B cell (primary cell): ENCODE measurements at regions not wholly inside any gene's neighbourhood (a gene's known extent, or its start where the extent isn't known, plus 50 kb on each side); places are given as distances from the start of the nearest gene placed in this dataset.
A peak's percentile ranks its signal among the peaks of the same experiment; 100 is the strongest.

ENCODE experiments used
- ATAC-seq: fragments of 200-7000 bp; cut with Tn5 transposase; one replicate; pipeline ENCODE4 v1.10.0; 2021; ENCODE audit warnings: low read depth, mild to moderate bottlenecking, moderate number of reproducible peaks, moderate library complexity
- CTCF ChIA-PET: fragments of 350-600 bp; sonication (Branson Sonifier 250); formaldehyde crosslinking; loops from one replicate; lab custom pipeline; 2021; ENCODE audit warnings: antibody characterized with exemption, inconsistent platforms; lab: Charles Lee
- POLR2A ChIA-PET: fragments of 350-600 bp; sonication (Branson Sonifier 250); formaldehyde crosslinking; loops from one replicate; lab custom pipeline; 2021; ENCODE audit warnings: antibody characterized with exemption; lab: Charles Lee
- DNase-seq: peaks from one replicate; pipeline ENCODE4 v3.0.0; 2013
- H2AFZ ChIP-seq: 2 replicates; pipeline ENCODE4 v1.6.1; 2012; ENCODE audit warnings: mild to moderate bottlenecking, low read depth, low read length; ENCODE audit not compliant: insufficient read depth, poor library complexity, severe bottlenecking
- H3K27ac ChIP-seq, 2 donors: 1 replicate in 1 of 2; 2 replicates in 1 of 2; pipeline ENCODE4 v1.5.1; 2012 to 2013; ENCODE audit warnings: low read length in 2 of 2, mild to moderate bottlenecking in 2 of 2, moderate library complexity in 1 of 2
- H3K27me3 ChIP-seq, 4 experiments: fragments of 200-600 bp in 1 of 4; sonication (generic) in 1 of 4; replicated peaks in 1 of 4; 1 replicate in 2 of 4; 2 replicates in 2 of 4; pipeline versions ENCODE4 v1.6.1 to v1.7.0; 2013 to 2016; ENCODE audit warnings: low read length in 3 of 4, mild to moderate bottlenecking in 2 of 4, mixed read lengths in 1 of 4, moderate library complexity in 1 of 4; ENCODE audit not compliant: insufficient read depth in 4 of 4, control insufficient read depth in 3 of 4; ENCODE audit errors: control extremely low read depth in 1 of 4
- H3K36me3 ChIP-seq, 2 experiments: replicated peaks in 1 of 2; 1 replicate in 1 of 2; 2 replicates in 1 of 2; pipeline versions ENCODE4 v1.6.1 to v1.7.1; 2013; ENCODE audit warnings: low read length in 1 of 2; ENCODE audit not compliant: insufficient read depth in 2 of 2, control insufficient read depth in 1 of 2; ENCODE audit errors: control extremely low read depth in 1 of 2, extremely low read depth in 1 of 2
- H3K4me1 ChIP-seq, 2 donors: fragments of 200-600 bp in 1 of 2; sonication (generic) in 1 of 2; 1 replicate in 1 of 2; 2 replicates in 1 of 2; pipeline versions ENCODE4 v1.5.1 to v1.6.1; 2013 to 2017; ENCODE audit warnings: low read length in 2 of 2; ENCODE audit not compliant: control insufficient read depth in 2 of 2, insufficient read depth in 2 of 2
- H3K4me2 ChIP-seq: replicated peaks from 2 replicates; pipeline ENCODE3; 2012; ENCODE audit warnings: mild to moderate bottlenecking, low read depth, low read length; ENCODE audit not compliant: poor library complexity, severe bottlenecking
- H3K4me3 ChIP-seq, 5 experiments: fragments of 200-600 bp in 1 of 5; sonication (generic) in 1 of 5; 1 replicate in 3 of 5; 2 replicates in 2 of 5; pipeline versions ENCODE4 v1.5.1 to v1.7.0; 2011 to 2016; ENCODE audit warnings: low read length in 4 of 5, mild to moderate bottlenecking in 4 of 5, low read depth in 2 of 5, control low read depth in 1 of 5, moderate library complexity in 1 of 5; ENCODE audit not compliant: insufficient read depth in 1 of 5; ENCODE audit errors: control extremely low read depth in 1 of 5, extremely low read depth in 1 of 5
- H3K79me2 ChIP-seq: fragments of 200-600 bp; sonication (generic); one replicate; pipeline ENCODE4 v1.6.0; 2016; ENCODE audit warnings: low read length; ENCODE audit not compliant: control insufficient read depth, insufficient read depth
- H3K9ac ChIP-seq: fragments of 200-600 bp; sonication (generic); 2 replicates; pipeline ENCODE4 v1.6.1; 2017; ENCODE audit warnings: mild to moderate bottlenecking, low read length, moderate library complexity
- H3K9me3 ChIP-seq, 3 donors: one replicate each; pipeline versions ENCODE4 v1.6.1 to v1.7.1; 2013; ENCODE audit warnings: low read length in 2 of 3; ENCODE audit not compliant: control insufficient read depth in 2 of 3, insufficient read depth in 1 of 3; ENCODE audit errors: control extremely low read depth in 1 of 3
- H4K20me1 ChIP-seq: 2 replicates; pipeline ENCODE4 v1.6.0; 2012; ENCODE audit warnings: mild to moderate bottlenecking, low read length; ENCODE audit not compliant: insufficient read depth, control insufficient read depth, poor library complexity, severe bottlenecking
- H3K27ac Mint-ChIP-seq: one replicate; pipeline ENCODE4 v1.8.0; 2021; ENCODE audit warnings: mixed read lengths
- H3K27me3 Mint-ChIP-seq: one replicate; pipeline ENCODE4 v1.8.0; 2021; ENCODE audit warnings: mixed read lengths
- H3K4me1 Mint-ChIP-seq: one replicate; pipeline ENCODE4 v1.8.0; 2021; ENCODE audit warnings: mixed read lengths
- H3K4me3 Mint-ChIP-seq: one replicate; pipeline ENCODE4 v1.8.0; 2021; ENCODE audit warnings: mixed read lengths
- H3K9me3 Mint-ChIP-seq: one replicate; pipeline ENCODE4 v1.8.0; 2022; ENCODE audit warnings: mixed read lengths; ENCODE audit not compliant: insufficient read depth
- EZH2 ChIP-seq: IDR thresholded peaks from 2 replicates; pipeline ENCODE4 v1.6.1; 2012; ENCODE audit warnings: borderline replicate concordance, low read depth, mild to moderate bottlenecking, moderate library complexity, low read length; ENCODE audit not compliant: insufficient read depth, poor library complexity, severe bottlenecking
- WGBS: methylation state at CpG from one replicate; pipeline ENCODE4 v1.1.5; 2013; ENCODE audit warnings: missing lambda C conversion rate; ENCODE audit not compliant: insufficient coverage; 5-methylcytosine and 5-hydroxymethylcytosine counted together
- intact Hi-C: fragments of 100-400 bp; cut with micrococcal nuclease; formaldehyde crosslinking; loops from one replicate; pipeline ENCODE4 v1.10.0; 2022
- TF ChIP-seq, protein P1 (sequence below): fragments of 200-600 bp; IDR thresholded peaks from one replicate; pipeline ENCODE4 v1.8.0; 2022; ENCODE audit warnings: antibody characterized with exemption, mild to moderate bottlenecking

DNA sequence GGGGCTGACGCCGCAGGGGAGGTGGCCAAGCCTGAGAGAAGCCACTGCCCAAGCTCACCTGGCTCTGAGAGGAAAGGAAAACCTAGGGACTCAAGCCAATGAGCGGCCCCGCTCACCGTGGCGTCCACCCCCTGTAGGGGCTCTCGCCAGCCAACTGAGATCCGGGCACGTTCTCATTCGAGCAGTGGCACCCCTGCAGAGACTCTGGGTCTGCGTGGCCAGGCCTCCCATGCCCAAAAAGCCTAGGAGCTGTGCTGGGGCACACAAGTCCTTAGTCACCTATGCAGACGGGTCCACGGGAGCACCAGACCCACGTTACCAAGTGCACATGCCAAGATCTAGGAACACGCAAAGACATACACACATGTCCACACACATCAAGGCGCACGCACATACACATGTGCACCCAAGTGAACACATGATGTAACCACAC is 106.2 kb downstream of the NCOR2 start:
- CTCF ChIA-PET: no interaction called here
- Histone ChIP-seq H3K4me3 (no peak overlapping the region), H3K27me3 (no peaks in the 10 kb centered on the region), H2AFZ (no peak overlapping the region), H3K9ac (no peak overlapping the region), H3K4me2 (no peak overlapping the region), H3K79me2 (peaks cover 37% of the 10 kb centered on the region), H3K9me3 (peaks cover 0 to 8% (median 0%) of the 10 kb centered on the region in 3 donors), H4K20me1 (peaks cover 17% of the 10 kb centered on the region), H3K4me1 (peaks cover 17 to 32% of the 10 kb centered on the region in 2 donors), H3K36me3 (peaks cover 0 to 34% of the 10 kb centered on the region in 2 experiments), H3K27ac (no peak overlapping the region)
- no peak for ATAC-seq
- TF ChIP-seq, protein P1, sequence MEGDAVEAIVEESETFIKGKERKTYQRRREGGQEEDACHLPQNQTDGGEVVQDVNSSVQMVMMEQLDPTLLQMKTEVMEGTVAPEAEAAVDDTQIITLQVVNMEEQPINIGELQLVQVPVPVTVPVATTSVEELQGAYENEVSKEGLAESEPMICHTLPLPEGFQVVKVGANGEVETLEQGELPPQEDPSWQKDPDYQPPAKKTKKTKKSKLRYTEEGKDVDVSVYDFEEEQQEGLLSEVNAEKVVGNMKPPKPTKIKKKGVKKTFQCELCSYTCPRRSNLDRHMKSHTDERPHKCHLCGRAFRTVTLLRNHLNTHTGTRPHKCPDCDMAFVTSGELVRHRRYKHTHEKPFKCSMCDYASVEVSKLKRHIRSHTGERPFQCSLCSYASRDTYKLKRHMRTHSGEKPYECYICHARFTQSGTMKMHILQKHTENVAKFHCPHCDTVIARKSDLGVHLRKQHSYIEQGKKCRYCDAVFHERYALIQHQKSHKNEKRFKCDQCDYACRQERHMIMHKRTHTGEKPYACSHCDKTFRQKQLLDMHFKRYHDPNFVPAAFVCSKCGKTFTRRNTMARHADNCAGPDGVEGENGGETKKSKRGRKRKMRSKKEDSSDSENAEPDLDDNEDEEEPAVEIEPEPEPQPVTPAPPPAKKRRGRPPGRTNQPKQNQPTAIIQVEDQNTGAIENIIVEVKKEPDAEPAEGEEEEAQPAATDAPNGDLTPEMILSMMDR: no peak
- no peak for TF ChIP-seq EZH2
- 97% methylated on average over 17 of the region's 17 CpGs for WGBS
- Mint-ChIP-seq H3K4me3 (no peak overlapping the region), H3K27me3 (no peaks in the 10 kb centered on the region), H3K9me3 (no peaks in the 10 kb centered on the region), H3K4me1 (peaks cover 51% of the 10 kb centered on the region), H3K27ac (peak overlapping the region; percentile 42)
- intact Hi-C loops: no loop called here
- POLR2A ChIA-PET: no interaction called here
- DNase-seq: no peak

DNA sequence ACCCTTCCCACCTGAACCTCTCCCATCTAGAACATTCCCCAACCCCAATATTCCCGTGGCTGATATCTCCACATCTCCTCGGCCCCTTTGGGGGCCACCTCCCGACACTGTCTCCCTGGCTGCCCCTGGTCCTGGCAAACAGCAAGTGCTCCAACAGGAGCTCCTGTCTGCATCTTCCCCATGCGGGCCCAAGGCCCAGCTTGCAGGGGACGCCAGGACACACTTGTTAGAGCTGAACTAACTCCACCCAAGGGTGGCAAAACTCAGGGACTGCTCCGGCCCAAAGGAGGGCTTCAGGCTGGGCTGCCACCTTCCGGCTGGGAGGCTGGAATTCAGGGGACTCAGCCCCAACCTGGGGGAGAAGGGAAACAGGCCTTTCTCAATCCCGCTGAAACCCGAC is 106.6 kb downstream of the NCOR2 start:
- Histone ChIP-seq H3K4me3 (no peak overlapping the region), H4K20me1 (peaks cover 15% of the 10 kb centered on the region), H3K79me2 (peaks cover 36% of the 10 kb centered on the region), H3K4me2 (no peak overlapping the region), H3K4me1 (peaks cover 19 to 32% of the 10 kb centered on the region in 2 donors), H3K9me3 (peaks cover 0 to 8% (median 0%) of the 10 kb centered on the region in 3 donors), H3K27me3 (no peaks in the 10 kb centered on the region), H3K9ac (no peak overlapping the region), H3K27ac (no peak overlapping the region), H2AFZ (no peak overlapping the region), H3K36me3 (peaks cover 0 to 34% of the 10 kb centered on the region in 2 experiments)
- CTCF ChIA-PET: no interaction called here
- 98% methylated on average over 9 of the region's 9 CpGs for WGBS
- no peaks in the 10 kb centered on the region for H3K9me3 Mint-ChIP-seq
- no peaks in the 10 kb centered on the region for H3K27me3 Mint-ChIP-seq
- H3K4me1 Mint-ChIP-seq: peaks cover 51% of the 10 kb centered on the region
- TF ChIP-seq, protein P1: no peak
- no peak for TF ChIP-seq EZH2
- DNase-seq: no peak
- H3K27ac Mint-ChIP-seq: no peak overlapping the region
- ATAC-seq: no peak
- intact Hi-C loops: no loop called here
- H3K4me3 Mint-ChIP-seq: no peak overlapping the region
- POLR2A ChIA-PET: interaction anchor here (0.6 kb wide), 1 partner anchor 91 kb away, joined by 3 read pairs; no protein-coding TSS in a partner anchor
